ENCODE measurements at regions not wholly inside any gene's neighbourhood (a gene's known extent, or its start where the extent isn't known, plus 50 kb on each side); places are given as distances from the start of the nearest gene placed in this dataset.

GRCh38 chr12:75816897-75817296, 214.7 kb downstream of the PHLDA1 start:
- no peaks in the 10 kb centered on the region for H3K36me3 ChIP-seq
- 10 to 25% (median 18%) methylated on average over 1 of the region's 1 CpG for WGBS, 5 donors
- no peaks in the 10 kb centered on the region for H3K9me3 ChIP-seq
- peaks cover 0 to 12% (median 8%) of the 10 kb centered on the region in 6 donors for H3K4me1 ChIP-seq
- intact Hi-C loops (cut with DNase I; ENCODE audit: low total_unique reads), result no loop called here
- no peak overlapping the region for H3K4me3 ChIP-seq
- DNase-seq, result no peak
- TF ChIP-seq POLR2AphosphoS5 (IDR thresholded peaks at IDR 0.05), result no peak
- TF ChIP-seq POLR2A (IDR thresholded peaks at IDR 0.05), result no peak
- no peak for TF ChIP-seq CTCF (IDR thresholded peaks at IDR 0.05 in 8 of 11, conservative IDR thresholded peaks at IDR 0.05 in 3 of 11)
- H3K27ac ChIP-seq, result no peak overlapping the region
- no peaks in the 10 kb centered on the region for H3K27me3 ChIP-seq (replicated peaks in 1 of 7)

- H3K36me3 ChIP-seq, result no peaks in the 10 kb centered on the region
- H3K4me1 ChIP-seq, result peaks cover 0 to 12% (median 8%) of the 10 kb centered on the region in 6 donors
- peak overlapping the region in 1 of 8 donors; percentile 24 for H3K27ac ChIP-seq
- no peaks in the 10 kb centered on the region for H3K27me3 ChIP-seq (replicated peaks in 1 of 7)
- 84 to 94% (median 91%) methylated on average over 1 of the region's 1 CpG for WGBS, 5 donors
- DNase-seq, result no peak
- intact Hi-C loops (cut with DNase I; ENCODE audit: low total_unique reads), result no loop called here
- TF ChIP-seq CTCF (IDR thresholded peaks at IDR 0.05 in 8 of 11, conservative IDR thresholded peaks at IDR 0.05 in 3 of 11) (no peak), POLR2A (IDR thresholded peaks at IDR 0.05) (no peak), POLR2AphosphoS5 (IDR thresholded peaks at IDR 0.05) (no peak)
- H3K4me3 ChIP-seq, result no peak overlapping the region
- H3K9me3 ChIP-seq, result no peaks in the 10 kb centered on the region
Observed at GRCh38 chr12:75815756-75816155, 215.8 kb downstream of the PHLDA1 start.

- TF ChIP-seq POLR2AphosphoS5 (IDR thresholded peaks at IDR 0.05) (no peak), POLR2A (IDR thresholded peaks at IDR 0.05) (no peak)
- H3K4me3 ChIP-seq, result no peak overlapping the region
- no peaks in the 10 kb centered on the region for H3K9me3 ChIP-seq
- 39 to 49% (median 40%) methylated on average over 6 of the region's 6 CpGs for WGBS, 5 donors
- no peak for DNase-seq
- intact Hi-C loops (cut with DNase I; ENCODE audit: low total_unique reads), result no loop called here
- peaks cover 0 to 12% (median 8%) of the 10 kb centered on the region in 6 donors for H3K4me1 ChIP-seq
- H3K27ac ChIP-seq, result peak overlapping the region in 1 of 8 donors; percentile 24
- H3K27me3 ChIP-seq (replicated peaks in 1 of 7), result no peaks in the 10 kb centered on the region
- no peaks in the 10 kb centered on the region for H3K36me3 ChIP-seq
Observed at GRCh38 chr12:75814851-75815754, 216.5 kb downstream of the PHLDA1 start.

GRCh38 chr12:75813072-75813471, 218.5 kb downstream of the PHLDA1 start:
- Histone ChIP-seq H3K4me1 (peaks cover 0 to 12% (median 8%) of the 10 kb centered on the region in 6 donors), H3K4me3 (no peak overlapping the region), H3K36me3 (no peaks in the 10 kb centered on the region), H3K27ac (no peak overlapping the region), H3K9me3 (peaks cover 0 to 11% (median 0%) of the 10 kb centered on the region in 8 donors), H3K27me3 (replicated peaks in 1 of 7) (peaks cover 0 to 2% (median 0%) of the 10 kb centered on the region in 7 donors)
- 81 to 94% (median 88%) methylated on average over 1 of the region's 1 CpG for WGBS, 5 donors
- intact Hi-C loops (cut with DNase I; ENCODE audit: low total_unique reads), result no loop called here
- TF ChIP-seq CTCF (IDR thresholded peaks at IDR 0.05 in 8 of 11, conservative IDR thresholded peaks at IDR 0.05 in 3 of 11) (no peak), POLR2A (IDR thresholded peaks at IDR 0.05) (no peak), POLR2AphosphoS5 (IDR thresholded peaks at IDR 0.05) (no peak)
- DNase-seq, result no peak

Data from spleen (tissue), 11 donors.